ENCODE measurements at regions not wholly inside any gene's neighbourhood (a gene's known extent, or its start where the extent isn't known, plus 50 kb on each side); places are given as distances from the start of the nearest gene placed in this dataset.

DNA sequence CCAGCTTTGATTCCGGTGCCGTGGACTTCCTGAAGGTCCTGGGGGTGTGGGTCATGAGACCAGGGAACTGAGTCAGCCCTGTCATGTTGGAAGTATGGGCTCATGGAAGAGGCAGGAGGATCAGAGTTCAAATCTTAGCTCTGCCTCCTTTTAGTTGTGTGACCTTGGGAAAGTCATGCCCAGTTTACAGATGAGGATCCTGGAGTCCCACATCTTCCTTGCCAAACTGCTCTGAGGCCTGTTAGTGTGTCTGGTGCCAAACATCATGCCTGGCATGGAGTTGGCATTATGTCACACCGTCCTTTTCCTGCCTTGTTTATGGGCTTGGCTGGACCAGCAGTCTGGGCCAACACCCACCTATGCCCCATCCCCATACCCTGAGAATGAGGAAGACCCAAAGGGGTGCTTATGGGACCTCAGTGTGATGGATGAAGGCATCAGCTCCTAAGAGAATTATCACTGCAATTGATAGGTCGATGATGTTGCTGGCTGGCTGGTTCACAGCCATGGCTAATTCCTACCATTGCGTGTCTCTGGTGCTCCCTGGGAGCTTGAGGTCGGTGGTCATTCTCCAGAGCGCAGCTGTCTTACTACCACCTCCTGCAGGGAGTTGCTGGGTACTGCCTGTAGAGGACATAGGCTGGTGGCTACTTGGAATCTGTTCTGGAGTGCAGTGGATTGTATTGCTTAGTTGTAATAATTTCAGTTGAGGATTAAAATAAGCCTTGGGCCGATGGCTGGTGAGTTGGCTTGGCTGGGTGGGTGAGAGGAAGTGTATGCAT is 140.5 kb upstream of the PITX1 start:
- TF ChIP-seq, protein P1, sequence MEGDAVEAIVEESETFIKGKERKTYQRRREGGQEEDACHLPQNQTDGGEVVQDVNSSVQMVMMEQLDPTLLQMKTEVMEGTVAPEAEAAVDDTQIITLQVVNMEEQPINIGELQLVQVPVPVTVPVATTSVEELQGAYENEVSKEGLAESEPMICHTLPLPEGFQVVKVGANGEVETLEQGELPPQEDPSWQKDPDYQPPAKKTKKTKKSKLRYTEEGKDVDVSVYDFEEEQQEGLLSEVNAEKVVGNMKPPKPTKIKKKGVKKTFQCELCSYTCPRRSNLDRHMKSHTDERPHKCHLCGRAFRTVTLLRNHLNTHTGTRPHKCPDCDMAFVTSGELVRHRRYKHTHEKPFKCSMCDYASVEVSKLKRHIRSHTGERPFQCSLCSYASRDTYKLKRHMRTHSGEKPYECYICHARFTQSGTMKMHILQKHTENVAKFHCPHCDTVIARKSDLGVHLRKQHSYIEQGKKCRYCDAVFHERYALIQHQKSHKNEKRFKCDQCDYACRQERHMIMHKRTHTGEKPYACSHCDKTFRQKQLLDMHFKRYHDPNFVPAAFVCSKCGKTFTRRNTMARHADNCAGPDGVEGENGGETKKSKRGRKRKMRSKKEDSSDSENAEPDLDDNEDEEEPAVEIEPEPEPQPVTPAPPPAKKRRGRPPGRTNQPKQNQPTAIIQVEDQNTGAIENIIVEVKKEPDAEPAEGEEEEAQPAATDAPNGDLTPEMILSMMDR (IDR thresholded peaks at IDR 0.05; ENCODE audit: low read length): peak; percentile 26
- TF ChIP-seq EZH2 (optimal IDR thresholded peaks at IDR 0.05; ENCODE audit: low read depth, low read length) (no peak), EZH2phosphoT487 (IDR thresholded peaks at IDR 0.05; ENCODE audit: low read length) (no peak)
